IPS-20b (cell line): ENCODE measurements at regions not wholly inside any gene's neighbourhood (a gene's known extent, or its start where the extent isn't known, plus 50 kb on each side); places are given as distances from the start of the nearest gene placed in this dataset.

Source experiments
- H3K27ac ChIP-seq: one replicate; pipeline ENCODE4 v1.5.1; 2013; ENCODE audit warnings: low read length
- H3K27me3 ChIP-seq: 2 replicates; pipeline ENCODE4 v1.6.1; 2013; ENCODE audit warnings: mild to moderate bottlenecking, low read length, inconsistent platforms; ENCODE audit not compliant: insufficient read depth
- H3K36me3 ChIP-seq: 2 replicates; pipeline ENCODE4 v1.6.1; 2013; ENCODE audit warnings: low read depth, mild to moderate bottlenecking, inconsistent platforms, low read length, moderate library complexity; ENCODE audit not compliant: insufficient read depth
- H3K4me1 ChIP-seq: 2 replicates; pipeline ENCODE4 v1.6.1; 2013; ENCODE audit warnings: mild to moderate bottlenecking, control low read depth, inconsistent platforms, low read length, moderate library complexity; ENCODE audit not compliant: insufficient read depth
- H3K4me3 ChIP-seq: 2 replicates; pipeline ENCODE4 v1.5.1; 2013; ENCODE audit warnings: mild to moderate bottlenecking, low read length, inconsistent platforms
- H3K9ac ChIP-seq: 2 replicates; pipeline ENCODE4 v1.6.1; 2013; ENCODE audit warnings: low read depth, mild to moderate bottlenecking, inconsistent platforms, low read length, moderate library complexity
- H3K9me3 ChIP-seq: 2 replicates; pipeline ENCODE4 v1.6.1; 2013; ENCODE audit warnings: mild to moderate bottlenecking, low read depth, low read length, inconsistent platforms; ENCODE audit not compliant: insufficient read depth

- no peak overlapping the region for H3K9ac ChIP-seq
- H3K27me3 ChIP-seq: no peaks in the 10 kb centered on the region
- H3K4me3 ChIP-seq: no peak overlapping the region
- no peaks in the 10 kb centered on the region for H3K4me1 ChIP-seq
- H3K9me3 ChIP-seq: no peaks in the 10 kb centered on the region
- H3K36me3 ChIP-seq: no peaks in the 10 kb centered on the region
- no peak overlapping the region for H3K27ac ChIP-seq
These were observed 316.6 kb upstream of the ZNF32 start for GRCh38 chr10:43965033-43965917.

DNA sequence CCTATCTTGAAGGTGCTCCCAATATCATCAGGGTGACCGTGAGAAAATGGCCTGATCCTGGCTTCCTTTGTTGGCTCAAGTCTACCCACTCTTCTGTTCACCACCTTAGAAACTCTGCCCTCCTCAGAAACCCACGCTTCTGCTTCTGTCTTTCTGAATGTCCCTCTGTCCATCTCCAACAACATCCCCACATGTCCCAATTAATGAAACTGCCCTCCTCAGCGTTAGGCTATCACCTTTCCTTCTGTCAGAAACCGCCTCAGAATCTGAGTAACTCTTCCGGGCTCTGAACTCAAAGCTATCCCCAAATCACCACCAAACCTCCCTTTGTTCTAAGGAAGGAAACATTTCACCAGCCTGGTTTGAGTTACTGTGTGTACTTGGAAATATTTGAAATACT, 315.8 kb upstream of the ZNF32 start:
- no peak overlapping the region for H3K9ac ChIP-seq
- no peaks in the 10 kb centered on the region for H3K36me3 ChIP-seq

DNA sequence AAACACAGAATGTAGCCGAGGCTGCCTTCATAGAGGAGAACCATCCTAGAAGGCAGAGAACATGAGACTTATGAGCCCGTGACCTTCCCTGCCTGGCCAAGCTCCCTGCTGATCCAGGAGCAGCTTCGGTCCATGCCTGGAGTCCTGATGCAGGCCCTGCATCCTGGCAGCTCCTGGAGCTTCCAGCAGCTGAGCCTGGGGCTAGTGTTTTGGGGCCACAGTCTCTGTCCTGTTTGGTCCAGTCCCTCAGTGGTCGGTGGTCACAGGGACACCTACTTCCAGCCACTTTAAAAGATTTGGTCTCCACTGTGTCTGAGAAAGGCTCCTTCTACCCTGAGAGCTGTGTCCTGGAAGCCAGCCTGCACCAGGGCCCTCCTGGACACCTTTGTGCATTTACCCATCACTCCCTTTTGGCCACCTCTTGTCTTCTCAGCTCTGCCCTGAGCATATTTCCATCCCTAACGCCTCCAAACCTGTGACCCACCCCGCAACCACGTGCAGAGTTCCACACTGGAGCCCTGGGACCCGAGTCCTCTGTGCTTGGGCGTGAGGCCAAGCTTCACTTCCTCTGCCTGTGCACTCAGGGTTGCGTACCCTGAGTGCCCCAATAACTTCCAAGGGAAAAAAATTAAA, 315.2 kb upstream of the ZNF32 start:
- Histone ChIP-seq H3K27me3 (no peaks in the 10 kb centered on the region), H3K9me3 (no peaks in the 10 kb centered on the region), H3K4me1 (no peaks in the 10 kb centered on the region), H3K27ac (no peak overlapping the region), H3K9ac (no peak overlapping the region), H3K4me3 (no peak overlapping the region), H3K36me3 (no peaks in the 10 kb centered on the region)

More for the DNA sequence above, 315.8 kb upstream of the ZNF32 start:
- H3K4me1 ChIP-seq: no peaks in the 10 kb centered on the region
- H3K4me3 ChIP-seq: no peak overlapping the region
- no peaks in the 10 kb centered on the region for H3K27me3 ChIP-seq
- H3K9me3 ChIP-seq: no peaks in the 10 kb centered on the region
- H3K27ac ChIP-seq: no peak overlapping the region

- Histone ChIP-seq H3K9ac (no peak overlapping the region), H3K27ac (no peak overlapping the region)
These were observed 314.7 kb upstream of the ZNF32 start for GRCh38 chr10:43963379-43963778.

GRCh38 chr10:43962346-43963191, 313.9 kb upstream of the ZNF32 start:
- H3K4me3 ChIP-seq: no peak overlapping the region
- H3K9me3 ChIP-seq: no peaks in the 10 kb centered on the region
- no peaks in the 10 kb centered on the region for H3K4me1 ChIP-seq
- no peak overlapping the region for H3K9ac ChIP-seq
- no peaks in the 10 kb centered on the region for H3K36me3 ChIP-seq
- no peaks in the 10 kb centered on the region for H3K27me3 ChIP-seq
- no peak overlapping the region for H3K27ac ChIP-seq

More at GRCh38 chr10:43963379-43963778, 314.7 kb upstream of the ZNF32 start:
- H3K4me3 ChIP-seq: no peak overlapping the region
- no peaks in the 10 kb centered on the region for H3K9me3 ChIP-seq
- no peaks in the 10 kb centered on the region for H3K27me3 ChIP-seq
- no peaks in the 10 kb centered on the region for H3K4me1 ChIP-seq
- no peaks in the 10 kb centered on the region for H3K36me3 ChIP-seq

GRCh38 chr10:43961523-43962345, 313.1 kb upstream of the ZNF32 start:
- no peaks in the 10 kb centered on the region for H3K4me1 ChIP-seq
- no peaks in the 10 kb centered on the region for H3K9me3 ChIP-seq
- no peak overlapping the region for H3K27ac ChIP-seq
- no peak overlapping the region for H3K9ac ChIP-seq
- no peaks in the 10 kb centered on the region for H3K36me3 ChIP-seq
- H3K27me3 ChIP-seq: no peaks in the 10 kb centered on the region
- H3K4me3 ChIP-seq: no peak overlapping the region

DNA sequence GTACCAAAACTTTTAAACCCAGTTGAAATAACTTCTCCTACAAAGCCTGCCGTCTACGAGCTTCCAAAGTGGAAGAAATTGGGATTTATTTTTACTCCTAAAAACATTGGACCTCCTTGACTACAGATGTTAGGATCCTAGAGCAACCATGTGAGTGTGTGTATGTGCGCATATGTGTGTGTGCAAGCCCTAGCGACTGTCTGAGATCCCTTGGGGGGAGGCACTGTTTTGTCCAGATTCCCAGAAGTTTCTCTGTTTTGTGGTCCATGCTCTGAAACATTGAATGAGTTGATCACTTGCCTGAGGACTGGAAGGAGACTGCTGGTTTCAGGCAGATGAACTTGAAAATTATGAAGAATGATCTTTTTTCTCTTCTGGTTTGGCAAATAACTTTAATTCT, 312.3 kb upstream of the ZNF32 start:
- Histone ChIP-seq H3K4me1 (no peaks in the 10 kb centered on the region), H3K27ac (no peak overlapping the region), H3K9ac (no peak overlapping the region), H3K4me3 (no peak overlapping the region), H3K27me3 (no peaks in the 10 kb centered on the region), H3K36me3 (no peaks in the 10 kb centered on the region), H3K9me3 (no peaks in the 10 kb centered on the region)

DNA sequence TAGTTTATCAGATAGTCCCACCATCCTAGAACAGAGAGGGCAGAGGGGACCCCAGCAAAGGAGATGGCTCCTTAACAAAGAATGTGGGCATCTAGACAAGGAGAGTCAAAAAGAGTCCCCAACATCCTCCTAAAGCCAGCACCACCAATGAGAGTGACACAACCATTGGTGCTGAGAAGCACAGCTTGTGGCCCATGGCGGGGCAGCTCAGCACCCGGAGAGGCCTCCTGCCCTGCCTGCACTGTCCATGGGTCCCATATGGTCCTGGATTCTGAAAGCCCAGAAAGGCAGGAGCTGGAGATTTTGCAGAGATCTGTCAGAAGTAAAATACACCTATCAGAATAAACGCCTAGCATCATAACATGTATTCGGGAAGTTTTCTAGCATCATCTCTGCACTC, 311.8 kb upstream of the ZNF32 start:
- no peaks in the 10 kb centered on the region for H3K36me3 ChIP-seq
- no peaks in the 10 kb centered on the region for H3K9me3 ChIP-seq
- no peak overlapping the region for H3K9ac ChIP-seq
- H3K27ac ChIP-seq: no peak overlapping the region
- no peaks in the 10 kb centered on the region for H3K27me3 ChIP-seq
- no peaks in the 10 kb centered on the region for H3K4me1 ChIP-seq
- H3K4me3 ChIP-seq: no peak overlapping the region

GRCh38 chr10:43960135-43960415, 311.4 kb upstream of the ZNF32 start:
- H3K4me1 ChIP-seq: no peaks in the 10 kb centered on the region
- H3K9ac ChIP-seq: no peak overlapping the region
- no peaks in the 10 kb centered on the region for H3K36me3 ChIP-seq
- no peak overlapping the region for H3K4me3 ChIP-seq
- no peak overlapping the region for H3K27ac ChIP-seq
- H3K27me3 ChIP-seq: no peaks in the 10 kb centered on the region
- no peaks in the 10 kb centered on the region for H3K9me3 ChIP-seq

DNA sequence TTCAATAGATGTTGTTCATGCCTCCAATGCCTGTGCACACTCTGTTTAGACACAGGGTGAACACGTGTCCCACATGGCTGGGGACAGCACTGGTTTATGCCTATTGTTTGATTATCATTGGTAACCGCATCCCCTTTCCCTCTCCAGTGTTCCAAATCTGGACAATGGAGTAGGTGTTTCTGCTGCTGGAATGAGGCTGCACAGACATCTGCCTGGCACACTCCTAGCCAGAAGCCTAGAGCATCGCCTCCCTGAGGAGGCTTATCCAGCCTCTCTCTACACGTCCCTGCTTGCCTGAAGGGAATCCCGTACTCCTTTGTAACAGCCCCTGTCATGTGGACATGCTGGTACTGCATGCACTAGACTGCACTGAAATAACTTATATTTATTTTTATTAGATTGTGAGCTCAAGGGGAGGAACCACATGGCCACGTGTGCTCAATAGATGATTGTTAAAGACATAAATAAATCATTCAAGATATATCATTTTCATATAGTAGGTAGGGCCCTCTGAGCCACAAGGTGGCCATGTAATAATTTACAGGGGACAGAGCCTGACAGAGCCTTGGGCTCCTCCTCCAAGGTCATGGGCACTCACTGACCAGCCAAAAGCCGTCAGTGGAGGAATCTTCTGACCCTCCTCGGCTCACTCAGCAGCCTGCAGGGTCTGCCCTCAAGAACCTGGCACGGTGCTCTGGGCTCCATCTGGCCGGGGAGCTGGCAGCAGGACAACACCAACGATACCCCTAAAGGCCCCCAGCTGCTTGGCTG, 310.9 kb upstream of the ZNF32 start:
- no peaks in the 10 kb centered on the region for H3K27me3 ChIP-seq
- no peaks in the 10 kb centered on the region for H3K4me1 ChIP-seq
- H3K9me3 ChIP-seq: no peaks in the 10 kb centered on the region
- no peak overlapping the region for H3K9ac ChIP-seq
- H3K27ac ChIP-seq: no peak overlapping the region
- no peak overlapping the region for H3K4me3 ChIP-seq
- H3K36me3 ChIP-seq: no peaks in the 10 kb centered on the region

GRCh38 chr10:43958964-43959363, 310.3 kb upstream of the ZNF32 start:
- Histone ChIP-seq H3K27ac (no peak overlapping the region), H3K27me3 (no peaks in the 10 kb centered on the region), H3K4me1 (no peaks in the 10 kb centered on the region), H3K9ac (no peak overlapping the region), H3K9me3 (no peaks in the 10 kb centered on the region), H3K4me3 (no peak overlapping the region), H3K36me3 (no peaks in the 10 kb centered on the region)
